Endothelial cell of umbilical vein (primary cell): ENCODE measurements at regions not wholly inside any gene's neighbourhood (a gene's known extent, or its start where the extent isn't known, plus 50 kb on each side); places are given as distances from the start of the nearest gene placed in this dataset.
A peak's percentile ranks its signal among the peaks of the same experiment; 100 is the strongest.
"Not testable (repeated sequence)": the region's sequence is repeated elsewhere in the genome, so short reads cannot be mapped to it uniquely, and the experiment has no call there.

Experiments used
- BruUV-seq: library from RNA; stranded (reverse); fragments of 400-500 nt; replicated peaks from 2 replicates; lab custom pipeline; 2021; lab: Mats Ljungman, UMichigan
- CTCF ChIA-PET: fragments of 300-600, 350-600 bp; sonication (Branson Sonifier 250); formaldehyde crosslinking; loops from one replicate; lab custom pipeline; 2021; ENCODE audit warnings: antibody characterized with exemption, inconsistent platforms; lab: Charles Lee
- POLR2A ChIA-PET: fragments of 300-600, 350-600 bp; sonication (Branson Sonifier 250); formaldehyde crosslinking; loops from one replicate; lab custom pipeline; 2021; ENCODE audit warnings: antibody characterized with exemption, inconsistent platforms; lab: Charles Lee
- DNase-seq: peaks from one replicate; pipeline ENCODE4 v3.0.0-alpha.2; 2011; ENCODE audit warnings: low read depth, low spot score
- FAIRE-seq: peaks from 2 replicates; lab custom pipeline; 2011; peaks lifted over from hg19 to GRCh38; lab: Jason Lieb, UNC
- H2AFZ ChIP-seq: 2 replicates; pipeline ENCODE4 v1.6.0; 2012; ENCODE audit warnings: low read depth, low read length, control low read depth, inconsistent platforms
- H3K27ac ChIP-seq: 2 replicates; pipeline ENCODE4 v1.5.1; 2011; ENCODE audit warnings: low read depth, mild to moderate bottlenecking, control low read depth, low read length, moderate library complexity; ENCODE audit not compliant: insufficient read depth
- H3K27me3 ChIP-seq, 2 experiments: 2 replicates each; pipeline versions ENCODE4 v1.6.0 to v1.6.1; 2011; ENCODE audit warnings: low read length in 2 of 2, mixed read lengths in 1 of 2; ENCODE audit not compliant: control insufficient read depth in 2 of 2, insufficient read depth in 2 of 2
- H3K36me3 ChIP-seq, 2 experiments: 2 replicates in 1 of 2; 3 replicates in 1 of 2; pipeline ENCODE4 v1.5.1; 2011; ENCODE audit warnings: low read length in 2 of 2, mild to moderate bottlenecking in 1 of 2, moderate library complexity in 1 of 2; ENCODE audit not compliant: control insufficient read depth in 2 of 2, insufficient read depth in 2 of 2; ENCODE audit errors: extremely low read depth in 1 of 2
- H3K4me1 ChIP-seq: 3 replicates; pipeline ENCODE4 v1.5.1; 2011; ENCODE audit warnings: mild to moderate bottlenecking, low read length; ENCODE audit not compliant: control insufficient read depth, insufficient read depth; ENCODE audit errors: extremely low read depth
- H3K4me2 ChIP-seq: 2 replicates; pipeline ENCODE4 v1.6.1; 2011; ENCODE audit warnings: low read length, control low read depth, mixed read lengths; ENCODE audit not compliant: insufficient read depth
- H3K4me3 ChIP-seq, 3 experiments: fragments of 200-600 bp in 1 of 3; sonication (generic), shearing (Covaris generic) in 1 of 3; replicated peaks in 1 of 3; 2 replicates each; pipeline ENCODE4 v1.5.1; 2011 to 2016; ENCODE audit warnings: control low read depth in 3 of 3, low read length in 3 of 3, mild to moderate bottlenecking in 2 of 3, inconsistent platforms in 1 of 3, low read depth in 1 of 3, moderate library complexity in 1 of 3; ENCODE audit not compliant: insufficient read depth in 1 of 3
- H3K79me2 ChIP-seq: 2 replicates; pipeline ENCODE4 v1.6.0; 2012; ENCODE audit warnings: low read length, inconsistent platforms; ENCODE audit not compliant: control insufficient read depth, insufficient read depth
- H3K9ac ChIP-seq: replicated peaks from 2 replicates; pipeline ENCODE3; 2011; ENCODE audit warnings: low read length, control low read depth; ENCODE audit not compliant: insufficient read depth; ENCODE audit errors: extremely low read depth
- H3K9me1 ChIP-seq: replicated peaks from 3 replicates; pipeline ENCODE4 v1.6.0; 2011; ENCODE audit warnings: mild to moderate bottlenecking, low read length; ENCODE audit not compliant: control insufficient read depth, insufficient read depth; ENCODE audit errors: extremely low read depth
- H3K9me3 ChIP-seq: replicated peaks from 2 replicates; pipeline ENCODE4 v1.5.1; 2012; ENCODE audit warnings: low read length, inconsistent platforms; ENCODE audit not compliant: control insufficient read depth, insufficient read depth
- H4K20me1 ChIP-seq: replicated peaks from 2 replicates; pipeline ENCODE3; 2011; ENCODE audit warnings: mild to moderate bottlenecking, low read length; ENCODE audit not compliant: control insufficient read depth, insufficient read depth; ENCODE audit errors: extremely low read depth
- MAX ChIP-seq: IDR thresholded peaks from 2 replicates; pipeline ENCODE4 v1.6.1; 2011; ENCODE audit not compliant: insufficient read depth, insufficient read length
- POLR2A ChIP-seq: IDR thresholded peaks from 2 replicates; pipeline ENCODE4 v1.6.1; 2012; ENCODE audit warnings: low read depth, mild to moderate bottlenecking, control low read depth, low read length
- POLR2AphosphoS5 ChIP-seq: IDR thresholded peaks from 2 replicates; pipeline ENCODE4 v1.6.1; 2012; ENCODE audit warnings: low read depth, mild to moderate bottlenecking, control low read depth, low read length, moderate library complexity; ENCODE audit not compliant: insufficient read depth
- dilution Hi-C: fragments of 300-500 bp; cut with MboI; formaldehyde crosslinking; loops from one replicate; pipeline ENCODE4 v1.15.0; 2019; ENCODE audit warnings: low sequenced_read_pairs; ENCODE audit not compliant: extremely low pct_ligation_motif_present
- intact Hi-C: fragments of 100-400 bp; cut with micrococcal nuclease; formaldehyde crosslinking; loops from one replicate; pipeline ENCODE4 v1.10.0; 2022

GRCh38 chr6:142016666-142017065 lies 116.1 kb upstream of the GJE1 start:
- H3K4me2 ChIP-seq, H3K4me3 ChIP-seq, intact Hi-C loops, DNase-seq, H2AFZ ChIP-seq, dilution Hi-C loops, H3K9ac ChIP-seq, FAIRE-seq, H3K9me1 ChIP-seq, CTCF ChIA-PET, H3K27me3 ChIP-seq, H4K20me1 ChIP-seq, H3K27ac ChIP-seq, H3K36me3 ChIP-seq, BruUV-seq, POLR2A ChIA-PET, H3K9me3 ChIP-seq, H3K79me2 ChIP-seq: not testable (repeated sequence)
- H3K4me1 ChIP-seq, result peaks cover 36% of the 10 kb centered on the region

GRCh38 chr6:142015463-142015862 lies 117.3 kb upstream of the GJE1 start:
- H3K9me3 ChIP-seq, H3K4me3 ChIP-seq, DNase-seq, H3K79me2 ChIP-seq, dilution Hi-C loops, intact Hi-C loops, H4K20me1 ChIP-seq, FAIRE-seq, H3K36me3 ChIP-seq, BruUV-seq, H3K9me1 ChIP-seq, POLR2A ChIA-PET, H3K27me3 ChIP-seq, H3K9ac ChIP-seq: not testable (repeated sequence)
- peaks cover 43% of the 10 kb centered on the region for H3K4me1 ChIP-seq
- H3K27ac ChIP-seq, result peak overlapping the region; percentile 78
- CTCF ChIA-PET, result interaction anchor here (0.9 kb wide), 1 partner anchor 192 kb away, joined by 3 read pairs; no protein-coding TSS in a partner anchor
- H2AFZ ChIP-seq, result peak overlapping the region; percentile 51
- peak overlapping the region; percentile 76 for H3K4me2 ChIP-seq

- FAIRE-seq (no peak), DNase-seq (no peak)
- Histone ChIP-seq H3K36me3 (no peaks in the 10 kb centered on the region), H3K9ac (peak overlapping the region; percentile 75), H4K20me1 (no peaks in the 10 kb centered on the region), H3K79me2 (no peaks in the 10 kb centered on the region), H2AFZ (peak overlapping the region; percentile 15), H3K9me1 (no peaks in the 10 kb centered on the region), H3K4me2 (peak overlapping the region; percentile 76), H3K27me3 (no peaks in the 10 kb centered on the region), H3K4me3 (peak overlapping the region in 1 of 3 experiments; percentile 19), H3K4me1 (peaks cover 43% of the 10 kb centered on the region), H3K9me3 (no peaks in the 10 kb centered on the region), H3K27ac (peak overlapping the region; percentile 78)
- dilution Hi-C loops, result no loop called here
- intact Hi-C loops, result no loop called here
- TSS peak; percentile 79 for BruUV-seq
- CTCF ChIA-PET, result interaction anchor here (0.9 to 1.1 kb wide), 2 partner anchors 25 to 193 kb away, joined by 3 to 10 read pairs; no protein-coding TSS in a partner anchor
- POLR2A ChIA-PET, result no interaction called here
- TF ChIP-seq POLR2A (peak; percentile 8), POLR2AphosphoS5 (no peak), MAX (no peak)
Observed at GRCh38 chr6:142015011-142015410, 117.7 kb upstream of the GJE1 start.
